Endodermal cell (in vitro differentiated cells): ENCODE measurements at regions not wholly inside any gene's neighbourhood (a gene's known extent, or its start where the extent isn't known, plus 50 kb on each side); places are given as distances from the start of the nearest gene placed in this dataset.

ENCODE experiments used
- DNase-seq: peaks from one replicate; pipeline ENCODE4 v3.0.0-alpha.2; 2017
- H3K27ac ChIP-seq: 2 replicates; pipeline ENCODE4 v1.5.1; 2013; ENCODE audit warnings: mild to moderate bottlenecking, low read depth, low read length, moderate library complexity
- H3K27me3 ChIP-seq: 2 replicates; pipeline ENCODE4 v1.6.1; 2013; ENCODE audit warnings: mild to moderate bottlenecking, low read length, moderate library complexity; ENCODE audit not compliant: insufficient read depth, control insufficient read depth, poor library complexity, severe bottlenecking
- H3K36me3 ChIP-seq: 2 replicates; pipeline ENCODE4 v1.7.0; 2013; ENCODE audit warnings: mild to moderate bottlenecking, low read length, moderate library complexity; ENCODE audit not compliant: control insufficient read depth, insufficient read depth
- H3K4me1 ChIP-seq: one replicate; pipeline ENCODE4 v1.7.0; 2013; ENCODE audit warnings: low read length; ENCODE audit not compliant: control insufficient read depth, insufficient read depth
- H3K4me3 ChIP-seq: 2 replicates; pipeline ENCODE4 v1.5.1; 2013; ENCODE audit warnings: mild to moderate bottlenecking, low read length, moderate library complexity
- H3K9ac ChIP-seq: 2 replicates; pipeline ENCODE4 v1.6.1; 2013; ENCODE audit warnings: mild to moderate bottlenecking, low read length, moderate library complexity; ENCODE audit not compliant: poor library complexity, severe bottlenecking; ENCODE audit errors: extremely low read depth
- H3K9me3 ChIP-seq: 2 replicates; pipeline ENCODE4 v1.6.1; 2013; ENCODE audit warnings: mild to moderate bottlenecking, low read length, moderate library complexity; ENCODE audit not compliant: control insufficient read depth
- H3K27ac Mint-ChIP-seq: 2 replicates; pipeline ENCODE4 v1.8.0; 2020; ENCODE audit warnings: mixed read lengths
- H3K27me3 Mint-ChIP-seq: 2 replicates; pipeline ENCODE4 v1.8.0; 2021; ENCODE audit warnings: mild to moderate bottlenecking, mixed read lengths; ENCODE audit not compliant: insufficient read depth
- H3K36me3 Mint-ChIP-seq: 2 replicates; pipeline ENCODE4 v1.8.0; 2020; ENCODE audit warnings: low read depth, mixed read lengths
- H3K4me1 Mint-ChIP-seq: 2 replicates; pipeline ENCODE4 v1.8.0; 2020; ENCODE audit warnings: mixed read lengths
- H3K4me3 Mint-ChIP-seq: 2 replicates; pipeline ENCODE4 v1.8.0; 2020; ENCODE audit warnings: mild to moderate bottlenecking, moderate library complexity, mixed read lengths
- H3K9me3 Mint-ChIP-seq: 2 replicates; pipeline ENCODE4 v1.8.0; 2020; ENCODE audit warnings: mild to moderate bottlenecking, mixed read lengths
- CTCF ChIP-seq: fragments of 200-600 bp; sonication (generic); conservative IDR thresholded peaks from 2 replicates; pipeline ENCODE4 v1.5.0; 2021; ENCODE audit warnings: antibody characterized with exemption, mild to moderate bottlenecking
- WGBS, 2 experiments: methylation state at CpG; one replicate each; pipeline versions ENCODE4 v1.1.5 to v1.1.7; 2013; ENCODE audit warnings: missing lambda C conversion rate in 2 of 2, mixed read lengths in 1 of 2; ENCODE audit not compliant: insufficient coverage in 1 of 2, insufficient read length in 1 of 2; 5-methylcytosine and 5-hydroxymethylcytosine counted together

- Mint-ChIP-seq H3K27ac (no peak overlapping the region), H3K4me1 (peaks cover 9% of the 10 kb centered on the region)
- no peak for TF ChIP-seq CTCF
These were observed 113.0 kb upstream of the ZNF648 start for GRCh38 chr1:182174513-182174855.

GRCh38 chr1:182173808-182174512 lies 112.4 kb upstream of the ZNF648 start:
- 83% methylated on average over 1 to 5 of the region's 5 CpGs for WGBS, 2 experiments

More at GRCh38 chr1:182174513-182174855, 113.0 kb upstream of the ZNF648 start:
- H3K9ac ChIP-seq, result no peak overlapping the region
- H3K9me3 ChIP-seq, result no peaks in the 10 kb centered on the region
- no peaks in the 10 kb centered on the region for H3K9me3 Mint-ChIP-seq
- no peak for DNase-seq
- no peak overlapping the region for H3K4me3 Mint-ChIP-seq
- H3K27me3 Mint-ChIP-seq, result no peaks in the 10 kb centered on the region
- no peak overlapping the region for H3K4me3 ChIP-seq
- H3K36me3 Mint-ChIP-seq, result no peaks in the 10 kb centered on the region
- no peaks in the 10 kb centered on the region for H3K4me1 ChIP-seq
- no peaks in the 10 kb centered on the region for H3K36me3 ChIP-seq
- H3K27ac ChIP-seq, result no peak overlapping the region
- H3K27me3 ChIP-seq, result no peaks in the 10 kb centered on the region
- WGBS, 2 experiments, result 88% methylated on average over 1 of the region's 1 CpG; no CpG with 5 or more reads in 1 of the 2 experiments

GRCh38 chr1:182172699-182173098 lies 111.2 kb upstream of the ZNF648 start:
- H3K4me1 ChIP-seq, result no peaks in the 10 kb centered on the region
- H3K27ac ChIP-seq, result no peak overlapping the region
- Mint-ChIP-seq H3K27ac (no peak overlapping the region), H3K4me3 (no peak overlapping the region), H3K4me1 (peaks cover 9% of the 10 kb centered on the region), H3K9me3 (no peaks in the 10 kb centered on the region), H3K36me3 (no peaks in the 10 kb centered on the region), H3K27me3 (no peaks in the 10 kb centered on the region)
- no peaks in the 10 kb centered on the region for H3K36me3 ChIP-seq
- H3K9ac ChIP-seq, result no peak overlapping the region
- DNase-seq, result no peak
- TF ChIP-seq CTCF, result no peak
- H3K27me3 ChIP-seq, result no peaks in the 10 kb centered on the region
- no peak overlapping the region for H3K4me3 ChIP-seq
- H3K9me3 ChIP-seq, result no peaks in the 10 kb centered on the region

More at GRCh38 chr1:182173808-182174512, 112.4 kb upstream of the ZNF648 start:
- H3K27ac ChIP-seq, result no peak overlapping the region
- TF ChIP-seq CTCF, result no peak
- Mint-ChIP-seq H3K27me3 (no peaks in the 10 kb centered on the region), H3K27ac (no peak overlapping the region), H3K4me1 (peaks cover 9% of the 10 kb centered on the region), H3K4me3 (no peak overlapping the region), H3K36me3 (no peaks in the 10 kb centered on the region), H3K9me3 (no peaks in the 10 kb centered on the region)
- H3K4me3 ChIP-seq, result no peak overlapping the region
- no peak overlapping the region for H3K9ac ChIP-seq
- no peaks in the 10 kb centered on the region for H3K27me3 ChIP-seq
- no peaks in the 10 kb centered on the region for H3K36me3 ChIP-seq
- H3K4me1 ChIP-seq, result no peaks in the 10 kb centered on the region
- DNase-seq, result no peak
- H3K9me3 ChIP-seq, result no peaks in the 10 kb centered on the region
